GM18517 (cell line): ENCODE measurements at regions not wholly inside any gene's neighbourhood (a gene's known extent, or its start where the extent isn't known, plus 50 kb on each side); places are given as distances from the start of the nearest gene placed in this dataset.

Experiments
- ATAC-seq: cut with Tn5 transposase; IDR thresholded peaks from one replicate; pipeline ENCODE4 v1.9.1; 2021; ENCODE audit warnings: mild to moderate bottlenecking, moderate library complexity; ENCODE audit not compliant: unreplicated experiment

GRCh38 chr13:65907666-65908525 lies 1322.2 kb downstream of the PCDH9 start:
- no peak for ATAC-seq

- ATAC-seq = no peak
Measured at GRCh38 chr13:65901723-65902122, 1328.4 kb downstream of the PCDH9 start.

GRCh38 chr13:65894049-65894448 lies 1336.1 kb downstream of the PCDH9 start:
- no peak for ATAC-seq

GRCh38 chr13:65892859-65893258 lies 1337.3 kb downstream of the PCDH9 start:
- no peak for ATAC-seq

- ATAC-seq = no peak
Measured at GRCh38 chr13:65889368-65889767, 1340.8 kb downstream of the PCDH9 start.

GRCh38 chr13:65882810-65883209 lies 1347.3 kb downstream of the PCDH9 start:
- ATAC-seq = no peak

GRCh38 chr13:65881561-65882155 lies 1348.5 kb downstream of the PCDH9 start:
- no peak for ATAC-seq

- no peak for ATAC-seq
Measured at GRCh38 chr13:65875031-65875430, 1355.1 kb downstream of the PCDH9 start.

- ATAC-seq = no peak
Measured at GRCh38 chr13:65872448-65872847, 1357.7 kb downstream of the PCDH9 start.

GRCh38 chr13:65868884-65869283 lies 1361.3 kb downstream of the PCDH9 start:
- no peak for ATAC-seq

GRCh38 chr13:65868099-65868498 lies 1362.0 kb downstream of the PCDH9 start:
- ATAC-seq = no peak

- ATAC-seq = no peak
Measured at GRCh38 chr13:65866138-65866537, 1364.0 kb downstream of the PCDH9 start.

- no peak for ATAC-seq
Measured at GRCh38 chr13:65865206-65865605, 1364.9 kb downstream of the PCDH9 start.

GRCh38 chr13:65864039-65864438 lies 1366.1 kb downstream of the PCDH9 start:
- ATAC-seq = no peak

- ATAC-seq = no peak
Measured at GRCh38 chr13:65860306-65860705, 1369.8 kb downstream of the PCDH9 start.

- no peak for ATAC-seq
Measured at GRCh38 chr13:65857942-65858565, 1372.1 kb downstream of the PCDH9 start.

GRCh38 chr13:65856431-65856830 lies 1373.7 kb downstream of the PCDH9 start:
- ATAC-seq = no peak

GRCh38 chr13:65855242-65855805 lies 1374.8 kb downstream of the PCDH9 start:
- ATAC-seq = no peak

GRCh38 chr13:65854431-65854830 lies 1375.7 kb downstream of the PCDH9 start:
- ATAC-seq = no peak

GRCh38 chr13:65844266-65844841 lies 1385.8 kb downstream of the PCDH9 start:
- no peak for ATAC-seq

GRCh38 chr13:65843314-65843731 lies 1386.8 kb downstream of the PCDH9 start:
- no peak for ATAC-seq
